ENCODE measurements at regions not wholly inside any gene's neighbourhood (a gene's known extent, or its start where the extent isn't known, plus 50 kb on each side); places are given as distances from the start of the nearest gene placed in this dataset.

DNA sequence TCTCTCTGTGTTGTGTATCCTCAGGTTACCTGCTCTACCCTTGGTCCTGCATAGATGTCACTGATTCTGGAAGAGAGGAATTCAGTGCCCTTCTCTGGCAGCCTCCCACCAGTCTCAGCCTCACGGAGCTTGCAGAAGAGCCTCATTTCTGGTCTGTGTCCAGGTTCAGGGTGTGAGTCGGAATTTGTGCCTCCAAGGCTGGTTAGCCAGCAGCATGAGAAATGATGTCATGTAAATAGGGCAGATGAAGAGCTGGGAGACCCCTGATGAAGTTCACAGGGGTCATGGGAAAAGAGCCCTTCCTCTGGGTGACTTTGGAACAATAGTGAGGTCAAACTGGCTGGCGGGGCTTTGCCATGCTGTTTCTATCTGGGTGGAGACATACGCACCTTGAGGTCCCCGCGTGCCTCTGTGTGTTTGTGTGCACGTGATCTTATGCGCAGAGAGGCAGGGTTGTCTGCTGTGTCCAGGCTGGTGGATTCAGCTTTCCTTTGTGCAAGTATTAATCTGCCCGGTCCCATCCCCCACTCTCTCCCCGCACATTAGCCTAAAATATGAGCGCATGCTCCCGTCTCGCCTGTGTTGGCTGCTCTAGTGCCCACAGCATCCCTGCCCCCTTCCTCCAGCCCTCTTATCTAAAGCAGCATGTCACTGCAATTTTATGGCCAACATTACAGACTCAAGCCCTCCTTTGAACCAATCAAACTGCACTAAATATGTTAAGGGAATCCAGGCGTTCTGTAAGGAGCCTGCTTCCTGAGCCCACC, 256.3 kb upstream of the ZFHX3 start:
- DNase-seq (ENCODE audit: low spot score) = no peak

DNA sequence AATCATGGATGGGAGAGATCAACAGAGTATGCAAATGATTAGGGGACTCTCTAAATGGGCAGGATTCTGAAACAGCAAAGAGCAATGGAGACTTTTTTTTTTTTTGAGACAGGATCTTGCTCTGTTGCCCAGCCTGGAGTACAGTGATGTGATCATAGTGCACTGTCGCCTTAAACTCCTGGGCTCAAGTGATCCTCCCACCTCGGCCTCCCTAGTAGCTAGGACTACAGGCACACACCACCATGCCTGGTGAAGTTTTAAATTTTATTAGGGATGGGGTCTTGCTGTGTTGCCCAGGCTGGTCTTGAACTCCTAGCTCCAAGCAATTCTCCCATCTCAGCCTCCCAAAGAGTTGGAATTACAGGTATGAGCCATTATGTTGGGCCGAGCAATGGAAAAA, 255.0 kb upstream of the ZFHX3 start:
- DNase-seq (ENCODE audit: low spot score) = no peak

DNA sequence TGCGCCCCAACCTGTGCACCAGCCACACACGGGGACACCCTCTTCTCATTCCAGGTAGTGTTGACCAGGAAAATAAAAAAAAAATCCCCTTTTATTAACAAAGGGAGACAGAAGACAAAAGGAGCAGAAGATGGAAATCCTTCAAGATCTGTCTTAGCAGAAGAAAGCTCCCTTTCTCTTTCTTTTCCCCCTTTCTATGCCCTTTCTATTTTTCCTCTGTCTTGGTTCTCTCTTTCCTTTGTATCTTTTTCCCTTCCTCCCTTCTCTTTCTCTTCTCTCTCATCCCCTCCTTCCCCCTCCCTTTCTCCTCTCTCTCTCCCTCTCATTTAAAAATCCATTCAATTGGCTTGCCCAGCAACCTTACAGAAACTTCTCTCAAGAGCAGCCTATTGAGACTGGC, 254.1 kb upstream of the ZFHX3 start:
- DNase-seq (ENCODE audit: low spot score) = no peak

DNA sequence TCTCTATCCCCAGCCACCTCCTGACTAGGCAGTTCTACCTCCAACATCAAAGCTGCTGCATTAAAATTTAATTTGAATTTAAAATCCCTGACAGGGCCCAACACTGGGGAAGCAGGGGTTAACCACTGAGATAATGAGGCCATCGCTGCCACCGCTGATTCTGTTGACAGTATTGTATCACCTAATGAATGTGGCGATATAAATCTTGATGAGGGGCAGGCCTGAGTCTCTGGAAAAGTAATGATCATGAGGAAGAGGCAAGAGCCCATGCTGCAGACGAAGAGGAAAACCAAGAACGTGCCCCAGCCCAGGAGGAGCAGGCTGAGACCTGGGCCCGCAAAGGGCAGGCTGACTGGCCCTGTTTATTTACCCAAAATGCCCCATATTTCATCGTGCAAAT, 251.4 kb upstream of the ZFHX3 start:
- no peak for DNase-seq (ENCODE audit: low spot score)

DNA sequence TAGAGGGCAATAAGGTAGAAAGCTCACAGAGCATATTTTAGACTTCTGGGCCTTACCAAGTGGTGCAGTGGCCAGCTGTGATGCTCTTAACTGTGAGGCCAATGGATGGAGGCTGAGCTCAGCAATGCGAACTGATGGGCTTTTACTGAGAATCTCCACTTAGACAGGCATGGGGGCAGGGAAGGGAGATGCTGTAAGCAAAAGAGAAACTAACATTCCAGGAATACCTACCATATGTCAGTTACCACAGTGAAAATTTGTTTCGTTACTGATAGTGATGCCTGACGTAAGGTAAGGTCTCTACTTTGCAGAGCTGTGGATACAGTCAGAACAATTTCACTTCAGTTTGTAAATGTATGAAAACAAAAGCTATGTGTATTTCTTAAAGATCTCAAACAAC, 250.6 kb upstream of the ZFHX3 start:
- DNase-seq (ENCODE audit: low spot score) = no peak

DNA sequence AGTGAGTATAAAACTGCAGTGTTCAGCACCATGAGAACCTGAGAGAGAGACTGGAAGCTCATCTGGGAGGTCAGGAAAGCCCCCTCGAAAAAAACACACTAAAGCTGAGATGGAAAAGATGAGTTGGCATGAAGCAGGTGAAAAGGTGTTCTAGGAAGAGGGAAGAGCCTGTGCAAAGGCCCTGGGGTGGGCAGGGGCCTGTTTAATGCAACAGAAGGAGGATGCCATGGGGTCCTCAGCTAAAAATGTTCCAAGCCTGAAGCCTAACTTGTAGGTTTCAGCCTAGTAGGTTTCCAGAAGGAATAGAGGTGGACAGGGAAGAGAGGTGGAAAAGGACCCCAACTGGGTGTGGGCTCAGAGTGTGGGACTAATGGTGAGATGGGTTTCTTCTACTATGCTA, 242.3 kb upstream of the ZFHX3 start:
- DNase-seq (ENCODE audit: low spot score) = no peak

DNA sequence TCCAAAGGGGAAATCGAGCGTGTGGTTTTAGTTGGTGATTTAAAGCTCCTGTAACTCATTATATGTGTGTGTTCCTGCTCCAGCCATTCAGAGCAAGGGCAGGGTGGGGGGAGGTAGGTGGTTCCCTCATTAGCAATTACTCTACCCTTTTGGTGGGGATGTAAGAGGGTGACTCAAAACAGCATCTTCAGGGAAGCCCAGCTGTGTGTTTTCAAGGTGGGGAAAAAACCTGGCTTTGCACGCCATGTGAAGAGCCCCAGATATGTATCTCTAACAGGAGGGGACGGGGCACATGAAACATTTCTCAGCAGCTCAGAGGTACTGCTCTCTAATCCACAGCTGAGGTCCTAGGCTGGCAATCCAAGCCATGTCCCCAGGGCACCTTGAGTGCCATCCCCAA, 241.3 kb upstream of the ZFHX3 start:
- no peak for DNase-seq (ENCODE audit: low spot score)

DNA sequence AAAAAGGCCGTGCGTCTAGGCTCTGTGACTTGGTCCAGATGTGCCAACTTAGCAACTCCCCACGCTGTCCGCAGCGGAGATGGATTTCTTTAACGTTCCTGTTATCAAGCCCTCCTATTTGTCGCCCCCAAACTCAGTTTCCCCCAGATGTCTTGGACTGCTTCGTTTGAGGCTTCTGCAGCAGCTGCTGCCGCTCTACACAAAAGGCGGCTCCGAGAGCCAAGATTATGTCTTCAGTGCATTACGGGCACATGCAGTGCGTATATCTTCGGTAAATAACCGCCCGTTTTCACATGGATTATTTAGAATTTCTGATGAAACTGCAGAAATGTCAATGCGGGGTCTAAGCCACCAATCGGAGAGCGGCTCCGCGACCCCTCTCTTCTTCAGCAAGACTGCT, 240.6 kb upstream of the ZFHX3 start:
- DNase-seq (ENCODE audit: low spot score) = no peak

DNA sequence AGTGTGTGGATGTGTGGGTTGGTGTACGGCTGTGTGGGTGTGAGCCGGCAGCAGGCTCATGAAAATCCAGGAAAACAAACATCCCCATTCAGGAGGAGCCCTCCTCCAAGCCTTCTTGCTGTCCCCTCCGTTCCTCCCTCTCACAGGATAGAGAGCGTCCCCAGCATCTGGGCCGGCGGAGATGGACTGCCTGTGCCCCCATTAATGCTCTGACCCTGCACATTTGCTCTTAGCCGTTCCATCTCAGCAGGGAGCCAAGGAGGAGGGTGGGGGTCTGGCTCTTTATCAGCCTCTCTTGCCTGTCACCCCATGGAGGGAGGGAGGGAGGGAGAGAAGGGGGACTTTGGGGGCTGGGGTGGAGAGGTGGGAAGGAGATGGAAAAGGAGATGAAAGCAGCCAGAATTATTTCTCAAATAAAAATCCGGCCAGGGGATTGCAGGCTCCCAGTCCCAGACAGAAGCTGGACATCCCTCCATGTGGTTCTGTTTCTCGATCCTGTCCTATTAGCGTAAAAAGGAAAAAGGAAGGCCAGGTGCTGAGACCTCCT, 240.0 kb upstream of the ZFHX3 start:
- DNase-seq (ENCODE audit: low spot score) = no peak

DNA sequence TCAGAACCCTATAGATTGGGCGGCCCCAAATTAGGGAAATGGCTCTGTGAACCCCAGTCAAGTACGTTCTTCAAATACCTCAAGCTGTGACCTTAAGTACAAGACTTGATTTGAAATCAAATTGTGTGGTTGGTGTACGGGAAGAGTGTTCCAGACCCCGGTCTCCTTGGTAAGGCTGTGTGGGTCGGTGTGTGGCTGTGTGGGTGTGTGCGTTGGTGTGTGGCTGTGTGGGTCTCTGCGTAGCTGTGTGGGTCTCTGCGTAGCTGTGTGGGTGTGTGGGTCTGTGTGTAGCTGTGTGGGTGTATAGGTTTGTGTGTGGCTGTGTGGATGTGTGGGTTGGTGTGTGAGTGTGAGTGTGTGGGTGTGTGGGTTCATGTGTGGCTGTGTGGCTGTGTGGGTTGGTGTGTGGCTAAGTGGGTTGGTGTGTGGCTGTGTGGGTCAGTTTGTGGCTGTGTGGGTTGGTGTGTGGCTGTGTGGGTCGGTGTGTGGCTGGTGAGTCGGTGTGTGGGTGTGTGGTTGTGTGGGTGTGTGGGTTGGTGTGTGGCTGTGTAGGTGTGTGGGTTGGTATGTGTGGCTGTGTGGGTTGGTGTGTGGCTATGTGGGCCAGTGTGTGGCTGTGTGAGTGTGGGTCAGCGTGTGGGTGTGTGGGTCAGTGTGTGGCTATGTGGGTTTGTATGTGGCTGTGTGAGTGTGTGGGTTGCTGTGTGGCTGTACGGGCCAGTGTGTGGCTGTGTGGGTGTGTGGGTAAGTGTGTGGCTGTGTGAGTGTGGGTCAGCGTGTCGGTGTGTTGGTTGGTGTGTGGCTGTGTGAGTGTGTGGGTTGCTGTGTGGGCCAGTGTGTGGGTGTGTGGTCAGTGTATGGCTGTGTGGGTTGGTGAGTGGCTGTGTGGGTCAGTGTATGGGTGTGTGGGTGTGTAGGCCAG, 238.7 kb upstream of the ZFHX3 start:
- DNase-seq (ENCODE audit: low spot score) = no peak

DNA sequence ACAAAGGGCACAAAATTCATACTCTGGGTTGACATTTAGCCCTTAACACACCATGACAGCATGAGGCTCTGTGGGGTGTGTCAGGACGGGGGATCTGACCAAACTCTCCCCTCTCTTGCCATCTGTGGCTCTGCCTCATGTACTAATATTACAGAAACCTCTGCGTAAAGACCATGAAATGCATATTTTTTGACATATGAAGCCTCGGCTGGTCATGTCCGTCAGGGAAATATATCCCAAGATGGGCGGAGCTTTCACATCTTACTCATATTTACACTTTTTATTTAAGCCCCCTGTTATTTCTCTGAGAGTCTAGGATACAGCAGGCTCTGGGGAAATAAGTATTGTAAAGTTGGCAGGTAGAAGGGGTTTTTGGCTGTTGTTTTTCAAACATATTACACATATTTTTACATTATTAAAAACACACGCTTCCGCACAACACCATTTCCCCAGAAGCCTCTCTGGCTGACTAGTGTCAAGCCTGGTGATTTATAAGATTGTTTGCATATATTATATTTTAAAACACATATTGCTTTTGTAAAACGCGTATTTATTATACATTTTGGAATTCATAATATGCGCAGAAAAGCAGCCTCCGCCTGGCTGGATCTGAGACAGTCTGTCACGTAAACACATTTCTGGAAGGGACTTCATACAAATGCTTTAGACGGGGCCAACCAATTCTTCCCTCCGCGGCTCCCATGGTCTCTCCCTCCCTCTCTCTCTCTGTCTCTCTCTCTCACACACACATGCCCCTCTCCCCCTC, 237.7 kb upstream of the ZFHX3 start:
- DNase-seq (ENCODE audit: low spot score) = no peak

DNA sequence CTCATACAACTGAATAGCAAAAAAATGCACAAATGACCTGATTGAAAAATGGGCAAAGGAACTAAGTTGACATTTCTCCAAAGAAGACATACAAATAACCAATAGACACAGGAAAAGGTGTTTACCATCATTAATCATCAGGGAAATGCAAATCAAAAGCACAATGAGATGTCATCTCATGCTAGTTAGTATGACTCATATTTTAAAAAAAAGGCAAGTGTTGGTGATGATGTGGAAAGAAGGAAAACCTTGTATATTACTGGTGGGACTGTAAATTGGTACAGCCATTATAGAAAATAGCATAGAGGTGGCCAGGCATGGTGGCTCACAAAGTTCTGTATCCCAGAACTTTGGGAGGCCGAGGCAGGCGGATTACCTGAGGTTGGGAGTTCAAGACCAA, 232.5 kb upstream of the ZFHX3 start:
- no peak for DNase-seq (ENCODE audit: low spot score)

DNA sequence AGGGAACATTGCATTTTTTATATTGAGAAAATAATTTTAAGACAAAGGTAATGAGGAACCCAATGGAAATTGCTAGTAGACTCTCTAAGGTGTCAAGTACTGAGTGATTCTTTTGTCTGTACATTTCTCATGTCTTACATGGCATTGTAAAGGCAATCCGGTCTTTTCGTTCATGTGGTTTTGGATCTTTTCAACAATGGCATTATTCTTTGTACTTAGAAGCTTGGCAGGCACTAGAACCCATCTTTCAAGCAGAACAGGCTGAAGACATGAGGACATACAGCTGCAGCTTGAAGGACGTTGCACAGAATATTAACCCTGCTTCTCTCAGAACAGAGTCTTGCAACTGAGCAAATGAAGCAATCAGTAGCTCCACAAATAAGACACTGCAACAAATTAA, 231.5 kb upstream of the ZFHX3 start:
- no peak for DNase-seq (ENCODE audit: low spot score)

DNA sequence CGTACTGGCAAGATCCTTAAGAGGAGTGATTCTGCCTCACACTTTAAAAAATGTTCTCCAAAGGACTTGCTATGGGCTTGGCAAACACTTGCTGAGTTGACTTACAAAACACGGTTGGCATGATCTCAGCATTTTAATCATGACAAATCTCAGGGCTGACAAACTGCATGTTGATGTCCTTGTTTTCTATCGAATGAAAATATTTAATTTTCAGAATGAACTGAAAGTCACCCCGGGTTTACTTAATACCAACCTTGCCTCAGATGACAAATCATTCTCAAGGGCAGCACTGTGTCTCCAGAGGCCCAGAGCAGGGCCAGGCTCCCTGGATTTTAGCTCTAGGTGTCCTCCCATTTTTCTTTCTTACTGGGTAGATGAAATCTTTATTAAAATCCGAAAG, 229.1 kb upstream of the ZFHX3 start:
- no peak for DNase-seq (ENCODE audit: low spot score)

DNA sequence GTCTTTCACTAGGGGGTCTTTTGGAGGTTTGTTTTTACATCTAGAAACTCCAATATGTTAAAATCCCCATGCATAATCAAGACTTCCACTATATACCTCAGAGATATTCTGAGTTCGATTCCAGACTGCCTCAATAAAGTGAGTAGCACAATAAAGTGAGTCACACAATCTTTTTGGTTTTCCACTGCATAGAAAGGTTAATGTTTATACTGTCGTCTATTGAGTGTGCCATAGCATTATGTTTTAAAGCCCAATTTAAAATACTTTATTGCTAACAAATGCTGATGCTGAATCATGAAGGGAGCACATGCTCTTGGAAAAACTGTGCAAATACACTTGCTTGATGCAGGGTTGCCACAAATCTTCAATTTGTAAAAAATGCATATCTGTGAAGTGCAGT, 227.5 kb upstream of the ZFHX3 start:
- no peak for DNase-seq (ENCODE audit: low spot score)

DNA sequence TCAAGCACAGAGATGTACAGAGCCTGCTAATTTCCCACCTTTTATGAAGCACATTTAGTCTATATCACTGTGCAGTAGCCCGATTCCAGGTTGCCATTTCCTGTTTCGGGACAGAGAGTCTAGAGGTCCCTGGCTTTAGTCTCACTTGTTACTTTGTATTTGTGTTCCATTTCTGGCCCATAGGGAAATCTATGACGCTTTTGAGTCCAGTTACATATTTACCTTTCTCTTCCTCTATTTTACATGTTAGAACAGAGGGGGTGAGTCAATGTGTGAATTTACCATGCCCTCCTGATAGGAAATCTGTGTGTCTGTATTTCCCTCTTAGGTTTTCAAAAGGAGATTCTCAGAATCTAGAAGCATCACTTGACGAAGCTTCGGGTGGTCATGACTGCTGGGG, 227.1 kb upstream of the ZFHX3 start:
- DNase-seq (ENCODE audit: low spot score) = no peak

DNA sequence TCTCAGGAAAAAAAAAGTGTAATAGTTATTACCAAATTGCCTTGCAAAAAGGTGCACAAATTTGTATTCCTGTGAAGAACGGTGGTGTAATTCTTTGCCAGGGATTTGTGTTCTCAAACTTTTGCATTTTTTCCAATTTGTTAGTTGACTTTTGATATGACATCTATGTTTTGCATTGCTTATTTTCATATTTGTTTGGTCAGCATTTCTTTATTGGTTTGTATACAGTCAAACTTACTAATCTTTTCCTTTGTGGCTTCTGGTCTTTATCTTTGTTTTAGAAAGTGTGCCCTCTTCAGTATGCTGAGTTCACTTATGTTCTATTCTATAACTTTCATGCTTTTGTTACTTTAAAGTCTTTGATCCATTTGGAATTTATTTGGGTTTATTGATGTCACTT, 226.2 kb upstream of the ZFHX3 start:
- no peak for DNase-seq (ENCODE audit: low spot score)

DNA sequence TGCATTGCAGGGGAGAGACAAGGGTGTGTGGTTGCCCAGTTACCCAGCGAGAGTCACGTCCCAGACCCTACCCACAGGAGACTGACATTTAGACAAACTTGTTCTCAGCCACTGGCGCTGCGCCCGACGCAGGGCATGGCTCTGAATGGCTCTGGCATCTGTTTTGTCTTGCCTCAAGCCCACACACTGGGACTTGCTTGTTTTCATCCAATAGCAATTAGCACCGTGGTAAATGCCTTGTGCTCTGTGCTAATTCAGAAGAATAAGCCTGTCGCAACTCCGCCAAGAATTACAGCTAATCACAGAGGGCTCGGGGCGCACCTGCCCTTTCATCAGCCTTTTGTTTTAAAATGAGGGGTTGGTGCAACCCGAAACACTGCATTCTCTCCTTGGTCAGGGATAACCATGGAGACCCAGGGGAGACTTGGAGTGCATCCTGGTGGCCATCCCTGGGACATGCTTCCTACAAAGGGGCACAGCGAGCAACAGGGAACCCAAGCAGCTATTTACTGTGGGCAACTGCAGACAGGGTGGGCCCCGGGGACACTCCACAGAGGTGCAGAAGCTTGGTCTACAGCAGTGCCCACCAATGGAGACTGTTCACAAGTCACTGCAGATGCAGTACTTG, 220.6 kb upstream of the ZFHX3 start:
- DNase-seq (ENCODE audit: low spot score) = no peak

DNA sequence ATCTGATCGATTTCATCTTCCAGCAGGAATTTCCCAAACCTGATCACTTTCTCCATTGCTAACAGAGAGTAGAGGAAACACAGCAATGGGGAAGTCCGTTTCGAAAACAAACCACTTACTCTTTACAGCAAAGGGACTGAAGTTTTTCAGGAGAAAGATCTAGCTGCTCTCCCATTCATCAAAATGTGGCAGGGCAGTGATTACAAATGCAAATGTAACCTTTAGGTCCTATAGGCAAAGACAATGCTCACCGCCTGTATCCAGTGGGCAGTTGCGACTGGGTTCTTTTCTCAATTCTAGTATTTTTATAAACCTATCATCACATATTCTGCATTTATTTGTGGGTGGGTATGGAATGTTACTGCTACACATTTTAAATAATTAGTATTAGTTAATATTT, 218.0 kb upstream of the ZFHX3 start:
- no peak for DNase-seq (ENCODE audit: low spot score)

DNA sequence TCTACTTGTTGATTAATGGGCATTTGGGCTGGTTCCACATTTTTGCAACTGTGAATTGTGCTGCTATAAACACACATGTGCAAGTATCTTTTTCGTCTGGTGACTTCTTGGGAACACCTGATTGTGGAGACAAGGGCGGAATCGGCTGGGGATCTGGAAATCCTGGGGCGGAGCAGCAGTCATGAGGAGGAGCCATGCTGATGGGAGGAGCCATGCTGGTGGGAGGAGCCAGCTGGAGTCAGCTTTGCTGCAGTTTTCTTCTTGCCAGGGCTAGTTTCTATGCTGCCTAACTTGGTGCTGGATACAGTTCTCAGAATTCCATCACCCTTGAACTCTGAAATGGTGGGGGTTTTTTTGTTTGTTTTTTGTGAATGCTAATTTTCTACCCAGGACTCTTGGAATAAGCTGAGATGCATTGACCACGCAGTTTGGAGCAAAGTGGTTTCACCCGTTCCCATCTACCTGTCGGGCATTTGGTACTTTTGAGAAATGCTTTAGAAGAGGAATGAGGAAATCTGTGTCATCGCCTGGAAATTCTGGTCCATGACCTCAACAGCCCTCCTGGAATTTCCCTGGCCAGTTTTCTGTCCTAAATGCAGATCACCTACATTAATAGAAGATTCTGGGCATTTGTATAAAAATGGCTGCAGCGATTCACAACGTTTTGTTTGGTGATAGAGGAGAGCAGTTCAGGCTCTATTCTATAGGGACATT, 217.4 kb upstream of the ZFHX3 start:
- DNase-seq (ENCODE audit: low spot score) = no peak

DNA sequence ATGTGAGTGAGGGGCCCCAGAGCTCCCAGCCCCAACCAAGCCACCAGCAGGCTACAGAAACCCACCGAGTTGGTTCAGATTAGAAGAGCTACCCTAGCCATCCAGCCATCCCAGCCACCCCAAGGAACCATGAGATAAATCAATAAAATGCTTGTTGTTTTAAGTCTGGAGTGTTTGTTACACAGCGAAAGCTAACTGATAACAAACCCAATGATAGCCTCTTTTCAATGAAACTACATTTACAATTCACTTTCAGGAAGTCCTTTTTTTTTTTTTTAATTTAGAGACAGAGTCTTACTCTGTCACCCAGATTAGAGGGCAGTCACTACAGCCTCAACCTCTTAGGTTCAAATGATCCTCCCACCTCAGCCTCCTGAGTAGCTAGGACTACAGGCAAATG, 215.0 kb upstream of the ZFHX3 start:
- DNase-seq (ENCODE audit: low spot score) = no peak
